NCI-H1694 treated with DMSO at 0.1 percent for 48 hours (cell line): ENCODE measurements at regions not wholly inside any gene's neighbourhood (a gene's known extent, or its start where the extent isn't known, plus 50 kb on each side); places are given as distances from the start of the nearest gene placed in this dataset.

Experiments used
- DNase-seq: peaks from one replicate; lab custom pipeline; 2025; lab: John Stamatoyannopoulos, UW

GRCh38 chr5:143761663-143762062 lies 50.3 kb upstream of the HMHB1 start:
- no peak for DNase-seq

DNA sequence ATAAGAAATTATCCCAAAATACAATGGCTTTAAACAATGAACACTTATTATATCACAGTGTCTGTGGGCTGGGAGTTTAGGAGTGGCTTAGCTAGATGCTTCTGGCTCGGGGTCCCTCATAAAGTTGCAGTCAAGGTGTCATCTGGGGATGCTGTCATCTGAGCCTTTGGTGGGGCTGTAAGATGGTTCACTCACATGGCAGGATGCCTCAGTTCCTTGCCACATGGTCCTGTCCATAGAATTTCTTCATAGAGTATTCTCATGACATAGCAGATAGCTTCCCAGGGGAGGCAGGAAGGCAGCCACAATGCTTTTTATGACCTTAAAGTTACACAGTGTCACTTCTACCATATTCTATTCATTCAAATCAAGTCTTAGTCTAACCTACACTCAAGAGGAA lies 51.2 kb upstream of the HMHB1 start:
- DNase-seq: no peak

GRCh38 chr5:143760131-143760505 lies 51.8 kb upstream of the HMHB1 start:
- no peak for DNase-seq

DNA sequence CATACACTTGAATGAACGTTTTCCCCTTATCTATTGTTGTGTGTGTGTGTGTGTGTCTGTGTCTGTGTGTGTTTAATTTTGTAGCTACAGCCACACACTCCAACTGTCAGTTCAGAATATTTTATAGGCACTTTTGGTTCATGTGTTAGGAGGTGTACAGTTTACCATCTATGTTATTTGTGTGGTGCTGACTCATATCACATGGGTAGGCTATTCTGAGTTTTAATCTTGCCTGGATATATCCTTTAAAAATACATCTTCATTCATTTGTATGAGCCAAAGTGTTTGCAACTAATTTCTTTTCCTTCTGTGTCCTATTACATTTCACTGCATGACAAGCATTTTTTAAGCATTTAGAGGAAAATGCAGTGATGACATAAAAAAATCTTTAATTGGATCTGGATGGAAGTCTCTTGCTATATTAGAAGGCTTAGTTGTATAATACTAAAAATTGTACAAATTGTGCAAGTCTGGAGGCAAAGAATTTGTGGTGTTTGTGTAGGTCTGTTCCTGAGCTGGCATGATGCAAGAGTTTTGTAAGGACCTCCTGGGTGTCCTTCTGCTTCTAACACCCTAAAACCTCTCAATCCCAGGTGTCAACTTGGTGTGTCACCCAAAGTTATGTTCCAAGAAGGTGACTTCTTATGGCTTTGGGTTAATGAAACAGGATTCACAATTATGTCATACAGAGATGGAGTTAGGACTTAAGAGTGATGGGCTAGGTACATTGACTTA lies 52.4 kb upstream of the HMHB1 start:
- no peak for DNase-seq

GRCh38 chr5:143758750-143759149 lies 53.2 kb upstream of the HMHB1 start:
- no peak for DNase-seq

- no peak for DNase-seq
These were observed 53.9 kb upstream of the HMHB1 start for GRCh38 chr5:143758015-143758414.

DNA sequence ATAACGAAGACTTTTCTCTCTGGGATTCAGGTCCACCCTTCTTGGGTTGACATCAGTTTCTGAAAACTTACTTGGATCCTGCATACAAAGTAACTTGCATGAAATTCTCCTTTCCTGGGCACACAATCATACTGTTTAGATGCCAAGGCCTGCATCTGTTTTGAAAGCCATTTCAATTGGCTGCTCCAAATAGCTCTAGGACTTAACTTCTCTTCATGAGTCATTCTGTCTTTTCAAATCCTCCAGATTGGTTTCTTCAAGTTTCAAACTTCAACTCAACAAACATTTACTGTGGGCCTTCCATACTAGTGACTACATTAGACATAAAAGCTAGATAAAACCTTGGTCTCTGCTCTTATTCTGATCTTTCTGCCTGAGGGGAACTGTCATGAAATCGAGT lies 54.8 kb upstream of the HMHB1 start:
- no peak for DNase-seq

DNA sequence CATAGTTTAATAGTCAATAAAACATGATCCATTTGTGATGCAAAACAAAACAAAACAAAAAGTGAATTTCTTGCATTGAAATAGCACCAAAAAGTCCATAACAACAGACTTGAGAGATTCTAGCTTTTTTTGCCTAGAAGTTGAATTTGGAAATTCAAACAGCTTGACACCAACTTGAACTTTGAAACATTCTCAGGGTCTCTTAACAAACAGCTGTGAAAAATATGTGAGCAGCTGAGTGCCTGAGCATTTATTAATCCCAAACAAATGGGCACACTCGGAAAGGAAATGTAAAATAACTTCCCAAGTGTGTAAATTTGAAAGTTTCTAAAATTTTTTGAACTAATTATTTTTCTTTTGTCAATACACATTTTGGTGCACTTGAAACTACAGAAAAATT lies 56.0 kb upstream of the HMHB1 start:
- no peak for DNase-seq

- no peak for DNase-seq
These were observed 59.7 kb upstream of the HMHB1 start for GRCh38 chr5:143752165-143752850.

GRCh38 chr5:143751342-143751741 lies 60.6 kb upstream of the HMHB1 start:
- no peak for DNase-seq

DNA sequence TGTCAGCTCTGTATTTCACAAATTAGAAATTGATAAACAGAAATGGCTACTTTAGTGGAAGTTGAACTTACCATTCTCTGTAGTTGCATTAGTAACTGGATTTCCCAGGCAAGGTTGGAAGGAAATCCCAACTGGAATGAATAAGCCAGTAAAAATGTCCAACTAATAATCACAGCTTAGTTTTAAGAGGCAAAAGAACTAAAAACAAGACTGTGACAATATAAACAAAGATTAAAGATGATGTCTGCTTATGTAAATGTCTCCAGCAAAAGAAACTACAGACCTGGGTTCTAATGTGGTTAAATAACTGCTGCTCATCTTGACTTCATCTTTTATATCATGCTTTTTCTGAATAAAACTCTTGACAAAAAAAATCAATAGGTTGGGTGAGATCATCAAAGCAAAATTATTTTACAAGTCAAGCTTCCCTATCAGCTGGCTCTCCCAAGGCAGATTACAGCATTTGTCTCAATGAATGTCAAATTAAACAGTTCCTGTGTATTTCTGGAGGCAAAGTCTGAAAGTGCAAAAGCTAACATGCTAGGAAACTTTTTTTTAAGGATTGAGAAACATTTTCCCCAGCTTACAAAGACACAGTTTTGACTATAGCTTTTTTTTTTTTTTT lies 62.3 kb upstream of the HMHB1 start:
- no peak for DNase-seq

- no peak for DNase-seq
These were observed 63.4 kb upstream of the HMHB1 start for GRCh38 chr5:143748516-143748915.

- no peak for DNase-seq
These were observed 69.0 kb upstream of the HMHB1 start for GRCh38 chr5:143742951-143743350.

DNA sequence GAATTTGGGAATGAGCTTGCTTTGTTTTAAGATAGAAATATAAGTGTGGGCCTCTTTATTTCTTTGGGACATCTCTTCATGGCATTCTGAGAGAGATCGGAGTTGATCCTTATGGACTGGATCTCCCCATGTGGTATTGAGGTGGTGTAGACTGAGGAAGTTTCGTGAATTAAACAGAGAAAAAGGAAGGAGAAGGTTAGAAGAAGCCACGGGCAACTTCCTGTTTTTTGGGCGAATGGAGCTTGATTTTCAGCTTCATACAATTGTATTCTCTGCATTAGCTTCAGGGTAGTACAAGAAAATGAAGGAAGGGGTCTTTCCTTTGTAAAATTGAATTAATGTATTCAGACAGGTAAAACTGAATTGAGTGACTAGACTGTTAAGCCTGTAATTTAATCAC lies 70.5 kb upstream of the HMHB1 start:
- no peak for DNase-seq

DNA sequence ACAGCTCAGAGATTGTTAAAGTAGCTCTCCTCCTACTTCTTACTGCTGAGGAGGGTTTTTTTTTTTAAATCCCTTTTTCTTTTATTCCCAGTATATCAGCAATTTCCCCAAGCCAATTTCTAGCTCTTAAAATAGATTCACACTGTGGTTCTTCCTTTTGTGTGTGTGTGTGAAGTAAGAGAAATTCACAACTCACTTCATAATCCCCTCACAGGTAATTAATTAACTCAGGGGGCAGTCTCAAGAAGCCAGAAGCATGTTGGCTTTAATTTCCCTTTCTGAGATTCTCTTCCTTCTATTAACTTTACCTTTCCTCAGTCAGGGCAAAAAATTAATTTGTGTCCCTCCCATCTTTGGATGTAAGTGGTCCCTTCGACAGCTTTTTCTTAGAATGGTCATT lies 71.0 kb upstream of the HMHB1 start:
- DNase-seq: no peak

DNA sequence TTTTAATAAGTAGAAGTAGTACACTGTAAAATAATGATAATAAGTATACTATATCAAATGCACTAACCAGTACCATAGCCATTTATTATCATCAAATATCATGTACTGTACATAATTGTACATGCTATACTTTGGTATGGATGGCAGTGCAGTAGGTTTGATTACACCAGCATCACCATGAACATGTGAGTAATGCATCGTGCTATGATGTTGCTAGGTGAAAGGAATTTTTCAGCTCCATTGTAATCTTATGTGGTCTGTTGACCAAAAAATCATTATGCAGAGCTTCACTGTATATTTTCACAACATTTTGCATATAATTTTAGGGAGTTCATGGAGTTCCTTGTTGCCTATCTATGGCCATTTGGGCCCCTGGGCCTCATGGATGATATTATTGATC lies 72.2 kb upstream of the HMHB1 start:
- DNase-seq: no peak

DNA sequence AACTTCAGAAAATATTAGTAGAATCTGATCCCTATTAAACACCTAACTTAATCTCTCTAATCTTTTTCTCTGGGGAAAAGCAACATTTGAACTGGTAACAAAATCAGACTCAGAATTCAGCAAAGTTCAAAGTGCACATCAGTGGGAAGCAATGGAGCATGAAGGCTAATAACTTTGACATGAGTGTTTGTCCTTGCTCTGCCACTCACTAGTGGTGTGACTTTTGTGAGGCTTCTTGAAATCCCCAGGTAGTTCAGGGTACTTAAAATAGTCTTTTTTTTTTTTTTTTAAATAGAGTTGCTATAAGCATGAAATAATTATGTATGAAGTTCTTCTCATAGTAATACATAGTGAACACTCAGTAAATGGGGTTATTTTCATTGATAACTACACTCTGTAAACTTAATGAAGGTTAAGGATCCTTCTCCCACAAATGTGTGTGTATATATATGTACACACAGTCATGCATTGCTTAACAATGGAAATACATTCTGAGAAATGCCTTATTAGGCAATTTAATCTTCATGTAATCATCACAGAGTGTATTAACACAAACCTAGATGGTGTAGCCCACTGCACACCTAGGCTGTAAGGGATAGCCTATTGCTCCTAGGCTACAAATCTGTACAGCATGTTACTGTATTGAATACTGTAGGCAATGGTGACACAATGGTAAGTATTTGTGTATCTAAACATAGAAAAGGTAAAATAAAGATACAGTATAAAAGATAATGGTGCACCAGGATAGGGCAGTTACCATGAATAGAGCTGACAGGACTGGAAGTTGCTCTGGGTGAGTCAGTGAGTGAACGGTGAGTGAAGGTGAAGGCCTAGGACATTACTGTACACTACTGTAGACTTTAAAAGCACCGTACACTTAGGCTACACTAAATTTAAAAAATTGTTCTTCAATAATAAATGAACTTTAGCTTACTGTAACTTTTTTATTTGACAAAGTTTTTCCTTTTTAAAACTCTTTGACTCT lies 73.3 kb upstream of the HMHB1 start:
- no peak for DNase-seq

- DNase-seq: no peak
These were observed 74.9 kb upstream of the HMHB1 start for GRCh38 chr5:143737062-143737461.

DNA sequence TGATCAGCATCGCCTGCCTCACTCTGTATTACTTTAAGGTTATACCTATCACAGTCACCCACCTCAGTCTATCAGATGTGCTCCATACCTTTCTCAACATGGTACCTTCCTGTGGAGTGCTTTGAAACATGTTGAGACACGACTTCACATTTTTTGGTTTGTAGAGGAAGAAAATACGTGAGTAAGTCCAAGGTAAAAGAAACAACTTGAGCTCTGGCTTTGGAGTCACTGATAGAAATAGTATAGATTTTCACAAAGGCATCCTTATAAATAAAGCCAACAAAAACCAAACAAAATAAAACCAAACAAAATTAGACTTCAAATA lies 77.5 kb upstream of the HMHB1 start:
- no peak for DNase-seq

- no peak for DNase-seq
These were observed 78.1 kb upstream of the HMHB1 start for GRCh38 chr5:143733665-143734455.

GRCh38 chr5:143732402-143732801 lies 79.6 kb upstream of the HMHB1 start:
- DNase-seq: no peak
